HPDE6-E6E7 (cell line): ENCODE measurements at regions not wholly inside any gene's neighbourhood (a gene's known extent, or its start where the extent isn't known, plus 50 kb on each side); places are given as distances from the start of the nearest gene placed in this dataset.
"Not testable (repeated sequence)": the region's sequence is repeated elsewhere in the genome, so short reads cannot be mapped to it uniquely, and the experiment has no call there.

ENCODE experiments used
- DNase-seq: peaks from one replicate; pipeline ENCODE4 v3.0.0; 2011; ENCODE audit warnings: missing footprints; ENCODE audit errors: extremely low spot score

GRCh38 chr2:19101968-19102367 is 256.5 kb downstream of the OSR1 start:
- no peak for DNase-seq

DNA sequence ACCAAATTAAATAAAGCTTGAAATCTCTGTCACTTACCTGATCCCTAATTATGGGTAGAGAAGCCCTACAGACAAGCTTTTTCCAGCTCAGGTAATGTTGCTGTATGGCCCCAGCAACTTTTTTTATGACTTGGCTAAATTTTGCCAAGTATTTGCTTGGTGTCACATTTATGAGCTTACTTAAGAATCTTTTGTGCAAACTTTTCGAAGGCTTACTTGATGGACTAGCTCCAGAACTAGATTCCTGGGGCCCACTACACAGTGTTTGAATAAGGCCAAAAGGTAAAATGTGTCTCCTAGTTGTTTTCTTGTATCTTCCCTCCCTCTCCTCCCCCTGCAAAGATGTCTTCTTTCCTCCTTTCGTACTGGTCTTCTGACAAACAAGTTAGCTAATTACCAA is 257.9 kb downstream of the OSR1 start:
- no peak for DNase-seq

GRCh38 chr2:19099181-19099580 is 259.2 kb downstream of the OSR1 start:
- DNase-seq: no peak

GRCh38 chr2:19098467-19099160 is 259.8 kb downstream of the OSR1 start:
- DNase-seq: no peak

GRCh38 chr2:19089476-19089875 is 268.9 kb downstream of the OSR1 start:
- DNase-seq: not testable (repeated sequence)

- DNase-seq: no peak
Measured at GRCh38 chr2:19086231-19086651, 272.2 kb downstream of the OSR1 start.

GRCh38 chr2:19078709-19079108 is 279.7 kb downstream of the OSR1 start:
- DNase-seq: no peak

GRCh38 chr2:19073522-19073921 is 284.9 kb downstream of the OSR1 start:
- DNase-seq: peak; percentile 98

DNA sequence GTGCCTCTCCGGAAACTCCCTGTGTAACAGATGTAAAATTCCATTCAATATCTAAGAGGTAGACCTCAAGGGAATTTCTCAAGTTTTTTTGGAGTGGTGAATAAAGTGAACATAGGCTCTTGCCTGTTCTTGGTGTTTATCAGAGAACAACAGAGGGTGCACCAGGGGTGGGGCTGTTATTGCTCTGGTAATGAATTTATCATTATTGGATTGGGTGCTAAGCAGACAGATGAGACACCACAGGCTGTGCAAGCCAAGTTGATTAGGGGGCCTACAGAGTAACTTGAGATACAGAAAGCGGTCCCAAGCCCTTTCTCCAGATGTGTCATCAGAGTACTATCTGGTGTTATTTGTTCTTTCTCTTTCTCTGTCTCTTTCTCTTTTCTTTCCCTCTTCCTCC is 286.3 kb downstream of the OSR1 start:
- DNase-seq: no peak

DNA sequence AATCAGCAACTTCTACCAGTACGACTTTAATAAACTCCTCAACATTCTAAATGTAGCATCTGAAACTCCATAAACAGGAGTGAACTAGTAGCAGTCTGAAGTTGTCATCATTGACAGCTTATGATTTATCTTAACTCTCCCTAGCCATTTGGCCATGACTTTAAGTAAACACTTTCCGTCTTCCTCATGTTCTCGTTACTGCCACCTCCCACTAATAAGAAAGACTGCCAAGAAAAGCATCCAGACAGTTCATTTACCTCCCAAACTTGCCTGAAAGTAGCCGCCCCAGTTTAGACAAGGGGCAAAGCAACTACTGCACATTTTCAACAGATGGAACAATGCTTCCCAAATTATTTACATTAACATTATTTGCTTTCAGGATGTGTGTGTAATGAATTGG is 287.5 kb downstream of the OSR1 start:
- no peak for DNase-seq

- DNase-seq: no peak
Measured at GRCh38 chr2:19068206-19068605, 290.2 kb downstream of the OSR1 start.

DNA sequence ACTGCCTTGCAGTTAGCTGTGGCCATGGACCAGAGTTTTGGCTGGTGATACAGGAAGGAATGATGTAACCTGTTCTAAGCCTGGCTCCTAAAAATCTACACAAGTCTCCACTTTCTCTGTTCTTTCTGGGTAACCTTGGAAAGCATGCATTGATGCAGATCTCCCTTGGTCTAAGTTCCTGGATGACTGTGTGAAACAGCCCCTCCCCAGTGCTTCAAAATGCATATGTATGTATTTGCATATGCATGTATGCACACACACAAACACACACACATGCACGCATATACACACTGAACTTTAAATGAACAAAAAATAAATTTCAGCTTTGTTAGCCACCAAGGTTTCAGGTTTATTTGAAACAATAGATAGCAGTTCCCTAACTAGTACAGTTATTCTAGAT is 296.1 kb downstream of the OSR1 start:
- no peak for DNase-seq

DNA sequence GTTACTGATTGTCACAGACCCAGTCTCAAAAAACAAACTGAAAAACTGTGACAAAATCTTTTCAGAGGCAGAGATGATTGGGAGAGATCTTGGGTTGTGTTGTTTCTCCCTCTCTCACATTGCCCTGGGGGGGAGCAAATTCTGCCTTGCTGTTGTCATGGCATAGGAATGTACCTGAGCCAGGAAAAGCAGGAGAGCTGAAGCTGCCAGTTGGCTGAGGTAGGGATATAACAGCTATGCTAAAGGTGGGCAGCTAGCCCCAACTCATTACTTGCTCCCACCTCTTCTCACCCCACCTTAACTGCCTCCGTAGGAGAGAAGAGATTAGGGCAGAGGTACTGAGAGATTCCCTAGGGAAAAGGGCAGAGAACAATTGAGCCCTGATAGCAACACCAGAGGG is 299.3 kb downstream of the OSR1 start:
- peak; percentile 79 for DNase-seq

DNA sequence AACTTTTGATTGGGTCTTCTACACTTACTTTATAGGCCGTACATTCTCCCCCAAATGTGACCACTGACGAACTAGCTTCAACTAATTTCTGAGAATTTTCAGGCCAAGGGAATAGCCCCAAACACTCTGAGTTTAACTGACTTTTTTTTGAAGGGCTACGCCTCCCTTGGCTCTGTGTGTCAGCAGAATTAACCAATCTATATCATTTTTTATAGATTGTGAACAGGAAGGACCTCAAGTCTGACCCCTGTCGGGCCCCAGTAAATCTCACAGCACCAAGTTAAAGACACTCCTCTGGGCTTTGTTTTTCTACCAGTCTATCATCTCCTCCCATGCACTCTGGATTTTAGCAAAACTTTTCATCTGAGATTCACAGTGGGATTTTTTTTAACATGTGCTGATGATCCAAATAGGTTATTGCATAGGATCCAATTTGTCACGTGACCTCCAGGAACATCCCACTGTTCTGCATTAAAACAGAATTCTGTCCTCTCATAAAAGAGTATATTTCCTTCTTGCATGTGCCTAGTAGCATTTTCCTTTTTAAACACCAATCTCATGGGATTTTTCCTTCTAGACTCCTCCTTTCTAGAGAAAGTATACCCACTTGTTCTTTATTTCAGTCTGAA is 307.1 kb downstream of the OSR1 start:
- DNase-seq: no peak

DNA sequence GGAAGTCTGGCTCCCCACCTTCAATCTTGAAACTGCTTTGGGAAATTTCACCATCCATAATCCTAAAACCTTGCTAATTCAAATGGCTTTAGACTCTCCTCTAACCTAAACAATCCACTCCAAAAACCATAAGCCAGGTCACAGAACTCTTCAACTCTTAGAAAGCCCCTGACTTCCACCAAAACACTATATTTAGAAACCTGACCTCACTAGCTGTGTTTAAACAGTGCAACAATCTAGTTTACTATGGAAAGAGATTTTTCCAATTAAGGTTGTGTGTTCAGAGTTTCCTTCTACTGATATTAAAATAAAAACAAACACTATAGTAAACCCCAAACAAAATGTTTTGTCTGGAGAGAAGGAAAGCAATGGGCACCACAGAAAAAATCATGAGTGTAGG is 308.1 kb downstream of the OSR1 start:
- DNase-seq: no peak

- DNase-seq: no peak
Measured at GRCh38 chr2:19048593-19049266, 309.7 kb downstream of the OSR1 start.

DNA sequence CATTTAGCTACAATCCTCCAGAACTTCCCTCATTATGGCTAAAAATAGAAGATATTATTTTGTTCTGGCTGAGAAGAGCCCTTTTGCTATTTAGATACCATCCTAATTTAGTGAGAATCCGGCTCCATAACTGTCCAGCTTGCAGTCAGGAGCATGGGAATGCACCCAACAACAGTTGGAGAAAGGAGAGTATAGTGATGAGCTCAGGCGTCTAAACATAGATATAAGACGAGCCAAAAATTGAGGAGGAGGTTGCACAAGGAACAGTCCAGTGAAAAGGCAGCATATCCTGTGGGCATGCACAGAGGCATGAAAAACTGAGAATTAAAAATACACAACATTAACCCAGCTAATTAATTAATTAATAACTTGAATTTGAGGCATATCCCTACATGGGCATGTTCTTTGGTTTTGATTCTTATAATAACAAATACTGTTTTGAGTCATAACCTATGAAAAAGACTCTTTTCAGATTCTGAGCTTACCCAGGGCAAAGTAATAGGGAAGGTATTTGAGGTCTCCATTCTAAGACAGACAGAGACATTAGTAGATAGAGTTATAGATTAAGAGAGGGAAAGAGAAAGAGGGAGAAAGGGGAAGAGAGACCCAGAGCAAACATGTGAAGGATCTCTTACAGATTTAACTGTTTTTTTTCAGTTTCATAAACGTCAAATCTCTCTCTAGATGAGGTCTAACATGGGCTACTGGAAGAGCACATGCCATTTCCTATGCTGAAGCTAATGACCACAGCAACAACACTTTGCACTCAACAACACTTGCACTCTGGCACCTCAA is 311.2 kb downstream of the OSR1 start:
- no peak for DNase-seq

DNA sequence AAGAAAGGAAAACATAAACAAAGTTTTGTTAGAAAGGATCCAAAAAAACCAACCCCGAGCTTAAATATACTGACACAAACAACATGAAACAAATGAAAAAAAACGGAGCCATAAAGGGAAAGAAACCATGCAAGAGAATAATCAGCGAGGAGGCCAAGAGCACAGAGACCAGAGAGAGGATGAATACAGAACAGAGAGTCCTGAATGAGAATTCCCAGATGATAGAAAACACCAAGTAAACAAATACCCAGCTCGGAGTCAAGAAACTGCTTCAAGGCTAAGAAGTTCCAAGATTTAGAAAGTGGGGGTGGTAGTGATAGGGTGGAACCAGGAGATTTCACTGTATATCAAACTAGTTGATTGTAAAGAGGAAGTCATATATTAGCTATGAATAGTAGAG is 313.3 kb downstream of the OSR1 start:
- DNase-seq: no peak

DNA sequence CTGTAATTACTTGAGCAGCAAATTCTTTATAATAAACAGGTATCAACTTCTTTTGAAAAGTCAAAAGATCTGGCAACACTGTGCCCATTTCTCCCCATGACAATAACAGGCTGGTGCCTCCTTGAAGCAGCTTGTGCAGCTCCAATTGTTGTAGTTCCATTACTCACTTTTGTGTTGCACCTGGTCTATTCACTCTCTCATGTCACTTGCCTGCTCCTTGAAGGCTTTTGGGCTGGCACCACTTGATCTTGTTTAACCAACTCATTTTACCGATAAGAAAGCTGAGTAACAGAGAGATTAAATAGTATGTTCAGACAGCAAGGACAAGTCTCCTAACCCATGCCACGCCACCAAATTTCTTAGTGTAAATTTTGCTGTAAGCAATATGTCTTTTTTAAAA is 314.5 kb downstream of the OSR1 start:
- no peak for DNase-seq

DNA sequence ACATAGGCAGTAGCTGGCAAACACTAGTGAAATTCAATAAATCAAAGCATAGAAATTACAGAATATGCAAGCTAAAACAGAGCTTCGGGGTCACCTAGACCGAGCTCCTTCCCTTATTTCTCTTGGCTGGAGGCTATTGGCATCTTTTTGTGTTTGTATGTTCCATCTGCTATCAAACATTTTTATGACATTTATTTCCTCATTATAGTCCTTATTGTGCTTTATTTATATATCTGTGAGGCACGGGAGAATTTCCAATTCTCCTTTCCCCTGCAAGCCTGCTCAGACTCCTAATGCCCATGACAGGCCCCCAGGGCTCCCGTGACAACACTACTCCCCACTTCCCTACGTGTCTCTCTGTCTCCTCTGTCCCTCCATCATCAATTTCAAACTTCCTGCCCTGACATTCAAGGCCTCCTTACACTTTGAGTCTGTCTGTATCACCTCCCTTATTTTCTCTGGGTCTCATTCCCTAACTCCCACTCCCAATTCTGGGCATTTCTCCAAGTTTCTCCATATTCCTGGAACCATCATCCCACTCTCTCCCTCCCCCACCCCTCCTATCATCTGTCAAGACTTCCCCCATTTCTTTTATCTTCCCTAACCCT is 316.9 kb downstream of the OSR1 start:
- DNase-seq: no peak

DNA sequence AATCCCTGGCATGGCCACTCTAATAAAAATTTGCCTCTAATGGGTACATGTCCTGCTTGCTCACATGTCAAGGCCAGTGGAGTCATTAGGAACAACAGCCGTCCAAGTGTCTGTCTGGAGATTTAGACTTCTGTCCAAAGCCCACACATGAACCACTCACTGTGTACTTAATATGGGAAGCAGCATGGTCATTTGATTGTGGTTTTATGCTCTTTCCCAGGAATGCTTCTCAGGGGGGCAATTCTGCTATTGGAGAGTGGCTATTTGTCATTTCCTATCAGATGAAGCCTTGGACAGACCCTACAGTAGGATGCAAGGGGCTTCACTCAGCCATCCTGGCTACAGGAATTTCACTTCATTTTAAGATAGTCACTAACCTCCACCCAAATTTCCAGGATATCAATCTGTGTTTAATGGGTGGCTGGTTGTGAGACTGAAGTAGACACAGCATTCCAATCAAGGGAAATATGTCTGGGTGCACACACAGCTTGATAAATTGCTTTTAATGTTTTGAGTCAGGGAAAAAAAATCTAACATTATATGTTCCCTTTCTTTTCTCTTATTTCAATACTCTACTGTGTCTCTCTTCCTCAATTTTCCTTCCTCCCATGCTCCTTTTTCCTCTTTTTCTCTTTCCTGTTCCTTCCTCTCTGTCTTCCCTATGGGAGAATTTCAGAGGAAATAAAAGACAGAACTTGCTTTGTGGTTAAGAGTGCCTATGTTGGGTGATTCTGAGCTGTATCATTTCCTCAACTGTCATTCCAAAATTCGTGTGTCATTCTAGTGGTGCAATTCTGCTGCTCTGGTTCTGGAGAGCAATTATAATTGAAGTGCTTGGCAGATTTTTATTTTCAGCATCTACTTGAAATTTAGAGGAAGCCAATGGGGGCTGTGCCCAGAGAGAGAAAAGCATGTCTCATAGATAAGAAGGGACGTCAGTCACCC is 320.1 kb downstream of the OSR1 start:
- peak; percentile 23 for DNase-seq
